GM21576 (cell line): ENCODE measurements at regions not wholly inside any gene's neighbourhood (a gene's known extent, or its start where the extent isn't known, plus 50 kb on each side); places are given as distances from the start of the nearest gene placed in this dataset.
"Not testable (repeated sequence)": the region's sequence is repeated elsewhere in the genome, so short reads cannot be mapped to it uniquely, and the experiment has no call there.

Experiments
- ATAC-seq: cut with Tn5 transposase; IDR thresholded peaks from one replicate; pipeline ENCODE4 v1.9.1; 2021; ENCODE audit warnings: mild to moderate bottlenecking, moderate library complexity; ENCODE audit not compliant: unreplicated experiment

DNA sequence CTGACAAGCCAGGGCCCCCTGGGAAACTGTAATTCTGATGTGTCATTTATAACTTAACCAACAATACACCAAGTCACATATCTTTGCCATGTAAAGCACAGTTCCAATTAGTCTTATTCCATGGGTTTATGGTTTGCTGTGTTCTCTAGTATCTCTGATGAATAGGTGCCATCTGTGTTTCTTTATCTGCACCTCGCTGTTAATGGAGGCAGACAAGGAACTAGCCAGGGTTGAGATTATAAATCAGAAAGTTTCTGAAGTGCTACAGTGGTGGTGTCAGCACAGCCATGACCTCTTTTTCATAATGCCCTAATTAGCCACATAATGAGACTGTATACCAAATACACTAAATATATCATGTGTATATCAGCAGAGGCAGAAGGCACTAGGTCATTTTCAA is 866.4 kb downstream of the PLOD2 start:
- ATAC-seq = no peak

DNA sequence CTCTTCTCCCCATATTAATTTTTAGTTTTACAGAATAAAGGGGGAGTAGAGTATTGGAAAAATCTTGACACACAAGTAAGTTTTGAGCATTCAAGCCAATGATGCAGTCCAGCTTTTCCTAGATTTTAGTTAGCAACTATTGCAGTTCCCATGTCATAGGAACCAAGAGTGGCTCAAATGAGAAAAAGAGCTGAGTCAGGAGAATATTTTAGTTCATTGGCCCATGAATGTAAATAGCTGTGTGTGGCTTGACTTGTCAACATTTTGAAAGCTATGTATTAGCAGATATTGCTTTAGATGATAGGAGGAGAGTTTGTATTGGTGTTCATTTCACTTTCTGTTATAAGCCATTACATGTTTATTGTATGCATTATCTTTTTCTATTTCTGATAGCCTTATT is 853.7 kb downstream of the PLOD2 start:
- no peak for ATAC-seq

DNA sequence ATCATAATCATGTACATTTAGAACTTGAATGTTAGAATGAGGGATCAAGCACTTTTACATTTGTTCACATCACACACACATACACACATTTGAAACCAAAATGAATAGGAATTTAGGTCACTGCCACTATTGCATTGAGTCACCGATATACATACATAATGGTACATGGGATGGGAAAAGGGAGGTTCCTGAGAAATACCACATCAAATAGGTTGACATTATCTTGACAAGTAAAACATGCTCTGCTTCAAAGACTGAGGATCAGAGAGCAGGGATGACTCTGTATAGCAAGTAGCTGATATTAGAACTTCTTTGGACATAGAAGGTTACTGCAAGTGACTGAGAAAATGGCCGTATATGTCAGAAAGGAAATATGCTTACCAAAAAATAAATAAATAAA is 847.2 kb downstream of the PLOD2 start:
- no peak for ATAC-seq

DNA sequence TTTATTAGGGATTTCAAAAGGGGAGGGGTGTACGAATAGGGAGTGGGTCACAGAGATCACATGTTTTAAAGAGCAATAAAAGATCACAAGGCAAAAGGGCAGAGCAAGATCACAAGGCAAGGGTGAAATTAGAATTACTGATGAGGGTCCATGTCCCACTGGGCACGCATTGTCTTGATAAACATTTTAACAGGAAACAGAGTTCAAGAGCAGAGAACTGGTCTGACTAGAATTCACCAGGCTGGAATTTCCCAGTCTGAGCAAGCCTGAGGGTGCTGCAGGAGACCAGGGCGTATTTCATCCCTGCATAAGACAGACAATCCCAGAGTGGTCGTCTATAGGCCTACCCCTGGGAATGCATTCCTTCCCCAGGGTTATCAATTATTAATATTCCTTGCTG is 844.7 kb downstream of the PLOD2 start:
- ATAC-seq = not testable (repeated sequence)

DNA sequence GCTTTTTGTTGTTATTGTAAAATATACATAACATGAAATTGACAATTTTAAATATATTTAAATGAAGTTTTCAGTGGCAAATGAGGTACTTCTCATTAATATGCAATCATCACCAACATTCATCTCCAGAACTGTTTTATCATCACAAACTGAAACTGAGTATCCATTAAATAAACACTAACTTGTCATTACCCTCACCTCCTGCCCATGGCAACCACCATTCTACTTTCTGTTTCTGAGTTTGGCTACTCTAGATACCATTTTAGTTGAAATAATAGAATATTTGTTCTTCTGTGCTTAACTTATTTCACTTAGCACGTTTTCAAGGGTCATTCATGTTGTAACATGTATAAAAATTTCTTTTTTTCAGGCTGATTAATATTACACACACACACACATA is 834.3 kb downstream of the PLOD2 start:
- no peak for ATAC-seq

DNA sequence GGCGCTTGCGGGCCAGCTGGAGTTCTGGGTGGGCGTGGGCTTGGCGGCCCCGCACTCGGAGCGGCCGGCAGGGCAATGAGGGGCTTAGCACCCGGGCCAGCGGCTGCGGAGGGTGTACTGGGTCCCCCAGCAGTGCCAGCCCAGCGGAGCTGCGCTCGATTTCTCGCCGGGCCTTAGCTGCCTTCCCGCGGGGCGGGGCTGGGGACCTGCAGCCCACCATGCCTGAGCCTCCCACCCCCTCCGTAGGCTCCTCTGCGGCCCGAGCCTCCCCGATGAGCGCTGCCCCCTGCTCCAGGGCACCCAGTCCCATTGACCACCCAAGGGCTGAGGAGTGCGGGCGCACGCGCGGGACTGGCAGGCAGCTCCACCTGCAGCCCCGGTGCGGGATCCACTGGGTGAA is 827.6 kb downstream of the PLOD2 start:
- ATAC-seq = not testable (repeated sequence)

DNA sequence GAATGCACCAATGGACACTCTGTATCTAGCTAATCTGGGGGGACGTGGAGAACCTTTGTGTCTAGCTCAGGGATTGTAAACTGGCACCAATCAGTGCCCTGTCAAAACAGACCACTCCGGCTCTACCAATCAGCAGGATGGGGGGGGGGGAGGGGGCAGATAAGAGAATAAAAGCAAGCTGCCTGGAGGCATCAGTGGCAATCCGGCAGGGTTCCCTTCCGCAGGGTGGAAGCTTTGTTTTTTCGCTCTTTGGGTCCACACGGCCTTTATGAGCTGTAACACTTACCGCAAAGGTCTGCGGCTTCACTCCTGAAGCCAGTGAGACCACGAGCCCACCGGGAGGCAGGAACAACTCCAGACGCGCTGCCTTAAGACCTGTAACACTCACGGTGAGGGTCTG is 827.1 kb downstream of the PLOD2 start:
- no peak for ATAC-seq

DNA sequence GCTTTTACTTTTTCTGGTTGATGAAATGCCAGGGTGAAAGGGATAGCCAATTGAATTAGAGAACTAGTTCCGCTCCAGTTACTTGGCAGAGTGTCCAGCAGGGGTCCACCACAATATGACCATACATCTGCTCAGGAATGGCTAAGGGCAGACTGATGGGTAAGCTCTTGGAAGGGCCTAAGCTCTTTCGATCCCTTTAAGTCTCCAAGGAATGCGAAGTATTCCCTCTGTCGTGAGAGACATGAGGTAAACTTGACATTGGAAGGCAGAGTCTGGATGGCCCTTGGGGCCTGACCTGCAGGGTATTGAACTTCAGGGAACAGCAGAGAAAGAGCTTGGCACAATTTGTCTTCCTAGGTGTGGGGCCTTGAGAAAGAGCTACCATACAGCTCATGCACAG is 805.8 kb downstream of the PLOD2 start:
- no peak for ATAC-seq

DNA sequence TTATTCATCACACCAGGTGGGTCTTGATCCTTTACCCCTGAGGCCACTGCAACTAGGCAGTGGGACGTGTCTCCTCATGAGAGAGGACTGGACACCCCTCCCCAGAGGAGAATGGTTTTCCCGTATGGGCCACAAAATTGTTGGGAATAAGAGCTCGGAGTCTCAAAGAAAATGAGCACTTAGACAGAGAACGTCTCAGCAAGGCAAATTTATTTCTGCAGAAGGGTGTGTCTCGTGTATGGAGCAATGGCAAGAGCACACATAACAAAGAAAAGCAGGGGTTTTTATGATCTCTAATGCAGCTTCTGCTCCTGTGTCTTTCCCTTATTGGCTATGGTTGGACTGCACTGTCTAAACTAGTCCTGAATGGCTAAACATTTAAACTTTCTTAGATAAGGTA is 803.5 kb downstream of the PLOD2 start:
- ATAC-seq = no peak

DNA sequence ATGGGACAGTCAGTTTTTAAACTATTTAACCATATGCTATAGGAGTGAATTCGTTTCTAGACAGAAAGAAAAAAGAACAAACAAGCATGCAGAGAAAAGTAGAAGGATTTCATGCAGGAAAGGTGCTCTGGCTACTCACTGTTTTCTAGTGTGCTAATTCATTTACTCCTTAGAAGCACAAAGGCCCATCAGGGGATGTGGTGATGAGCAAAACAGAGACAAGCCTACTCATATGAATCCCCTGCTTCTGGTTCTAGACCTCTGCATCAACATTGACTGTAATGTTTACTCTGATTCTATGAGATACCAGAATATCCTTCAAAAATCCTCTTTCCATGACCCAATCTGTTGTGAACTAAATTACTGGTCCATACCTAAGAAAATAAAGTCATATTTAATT is 801.9 kb downstream of the PLOD2 start:
- no peak for ATAC-seq

DNA sequence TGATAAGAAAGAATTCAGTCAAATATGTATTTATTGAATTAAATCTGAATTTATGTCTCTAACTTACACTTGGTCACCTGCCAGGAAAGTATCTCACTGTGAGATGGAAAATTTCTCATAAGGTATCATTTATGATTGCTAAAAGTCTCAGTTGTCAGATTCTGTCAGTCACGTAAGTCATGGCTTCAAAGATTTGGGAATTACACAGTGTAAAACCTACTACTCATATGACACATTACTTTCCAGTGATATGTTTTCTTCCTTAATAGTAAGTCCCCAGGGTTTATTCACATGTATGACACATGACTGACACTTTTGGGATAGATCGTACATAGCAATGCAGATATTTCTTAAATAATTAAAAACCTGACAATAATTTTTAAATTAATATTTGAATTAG is 792.2 kb downstream of the PLOD2 start:
- no peak for ATAC-seq

DNA sequence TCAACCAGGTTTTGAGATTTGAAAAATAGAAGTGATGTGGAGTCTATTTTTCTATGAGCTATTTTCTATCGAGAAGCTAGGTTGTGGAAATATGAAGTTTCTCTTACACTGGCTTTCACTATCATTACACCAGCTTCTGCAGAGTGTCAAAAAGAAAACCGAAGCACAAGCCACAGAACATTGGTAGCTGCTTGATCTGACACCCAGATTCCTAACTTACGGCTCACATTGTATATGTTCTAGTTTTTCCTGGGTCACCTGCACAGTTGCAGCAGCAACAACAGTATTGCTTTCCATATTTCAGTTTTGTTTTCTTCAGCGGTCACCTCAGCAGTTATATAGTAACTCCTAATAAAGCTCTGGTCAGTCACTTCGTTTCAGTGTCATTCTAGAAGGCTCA is 790.1 kb downstream of the PLOD2 start:
- ATAC-seq = no peak

DNA sequence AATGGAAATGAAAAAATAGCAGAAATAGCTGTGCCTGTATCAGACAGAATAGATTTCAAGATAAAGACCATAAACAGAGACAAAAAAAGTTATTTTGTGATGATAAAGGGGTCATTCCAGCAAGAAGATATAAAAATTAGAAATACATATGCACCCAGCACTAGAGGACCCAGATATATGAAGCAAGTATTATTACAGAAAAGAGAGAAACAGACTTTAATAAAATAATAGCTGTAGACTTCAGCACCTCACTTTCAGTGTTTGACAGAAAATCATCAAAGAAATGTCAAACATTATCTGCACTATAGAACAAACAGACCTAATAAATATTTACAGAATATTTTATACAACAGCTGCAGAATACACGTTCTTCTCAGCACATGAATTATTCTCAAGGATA is 783.7 kb downstream of the PLOD2 start:
- ATAC-seq = no peak

DNA sequence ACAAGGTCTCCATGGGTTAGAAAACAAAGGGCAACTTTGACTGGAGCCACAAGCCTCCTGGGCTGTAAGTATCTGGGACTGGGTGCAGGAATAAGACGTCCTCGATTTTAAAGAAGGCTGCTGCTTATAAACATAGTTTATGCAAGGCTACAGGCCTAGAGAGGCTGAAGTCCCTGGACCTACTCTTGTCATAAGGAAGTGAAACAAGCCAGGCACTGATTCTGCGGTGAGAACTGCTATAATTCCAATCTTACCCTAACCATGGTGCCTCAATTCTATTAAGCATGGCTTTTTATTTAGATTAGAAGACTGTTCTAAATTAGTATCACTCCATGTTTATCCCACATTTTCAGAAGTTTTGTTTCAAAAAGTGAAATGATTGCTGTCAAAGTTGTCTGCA is 777.6 kb downstream of the PLOD2 start:
- no peak for ATAC-seq

DNA sequence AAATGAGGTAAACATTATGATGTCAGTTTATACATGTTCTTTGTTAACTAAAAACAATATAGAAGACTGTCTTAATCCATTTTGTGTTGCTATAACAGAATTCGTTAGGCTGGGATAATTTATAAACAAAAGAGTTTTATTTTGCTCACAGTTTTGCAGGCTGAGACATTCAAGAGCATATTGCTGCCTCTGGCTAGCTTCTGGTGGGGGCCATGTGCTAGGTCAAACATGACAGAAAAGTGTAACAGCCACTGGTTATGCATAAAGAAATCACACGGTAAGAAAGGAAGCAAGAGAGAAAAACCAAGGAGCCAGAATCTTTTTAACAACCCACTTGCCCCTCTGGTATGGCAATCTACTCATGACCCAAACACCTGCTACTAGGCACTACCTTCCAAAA is 776.7 kb downstream of the PLOD2 start:
- ATAC-seq = no peak

DNA sequence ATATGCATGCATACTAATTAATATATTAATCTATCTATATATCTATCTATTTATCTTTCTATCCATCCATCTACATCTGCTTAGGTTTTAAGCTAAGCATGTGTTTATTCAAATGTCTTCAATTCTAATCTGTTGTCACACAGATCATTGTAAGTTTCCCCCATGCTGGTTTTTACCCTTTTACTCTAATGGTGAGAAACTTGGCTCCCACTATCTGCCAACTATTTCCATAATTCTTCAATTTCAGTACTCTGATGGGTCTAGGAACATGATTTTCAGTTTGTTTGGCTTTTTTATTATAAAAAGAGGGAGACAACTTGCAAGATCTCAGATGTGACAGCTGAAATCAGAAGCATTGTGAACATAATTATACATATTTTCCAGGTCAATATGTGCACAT is 773.8 kb downstream of the PLOD2 start:
- ATAC-seq = no peak

DNA sequence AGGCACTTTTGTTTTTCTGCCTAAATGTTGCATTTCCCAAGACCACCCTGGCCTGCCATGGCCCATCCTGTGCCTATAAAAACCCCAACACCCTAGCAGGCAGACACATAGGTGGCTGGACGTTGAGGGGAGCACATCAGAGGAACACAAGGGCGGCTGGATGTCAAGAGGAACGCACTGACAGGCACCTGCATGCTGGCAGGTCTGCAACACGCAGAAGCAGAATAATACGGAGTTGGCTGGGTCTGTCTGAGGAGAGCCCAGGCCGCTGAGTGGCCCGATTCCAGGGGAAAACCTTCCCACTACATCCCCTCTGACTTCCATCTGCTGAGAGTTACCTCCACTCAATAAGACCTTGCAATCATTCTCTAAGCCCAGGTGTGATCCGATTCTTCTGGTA is 765.6 kb downstream of the PLOD2 start:
- no peak for ATAC-seq

DNA sequence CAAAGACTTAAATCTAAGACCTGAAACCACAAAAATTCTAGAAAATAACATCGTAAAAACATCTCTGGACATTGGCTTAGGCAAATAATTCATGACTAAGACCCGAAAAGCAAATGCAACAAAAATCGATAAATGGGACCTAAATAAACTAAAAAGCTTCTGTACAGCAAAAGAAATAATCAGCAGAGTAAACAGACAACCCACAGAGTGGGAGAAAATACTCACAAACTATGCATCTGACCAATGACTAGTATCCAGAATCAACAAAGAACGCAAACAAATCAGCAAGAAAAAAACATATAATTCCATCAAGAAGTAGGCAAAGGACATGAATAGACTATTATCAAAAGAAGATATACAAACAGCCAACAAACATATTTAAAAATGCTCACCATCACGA is 749.4 kb downstream of the PLOD2 start:
- ATAC-seq = no peak

DNA sequence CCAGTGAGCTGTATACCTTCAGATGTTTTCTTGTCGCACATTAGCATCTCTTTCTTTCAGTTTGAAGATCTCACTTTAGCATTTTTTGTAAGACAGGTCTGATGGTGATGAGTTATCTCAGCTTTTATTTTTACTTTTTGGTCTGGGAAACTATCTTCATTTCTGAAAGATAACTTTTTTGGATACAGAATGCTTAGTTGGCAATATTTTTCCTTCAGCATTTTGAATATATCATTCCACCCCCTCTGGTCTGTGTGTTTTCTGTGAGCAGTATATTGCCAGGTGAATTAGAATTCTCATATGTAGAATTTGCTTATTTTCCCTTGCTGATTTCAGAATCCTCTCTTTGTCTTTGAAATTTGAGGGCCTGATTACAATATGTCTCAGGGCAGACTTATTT is 743.3 kb downstream of the PLOD2 start:
- ATAC-seq = no peak

DNA sequence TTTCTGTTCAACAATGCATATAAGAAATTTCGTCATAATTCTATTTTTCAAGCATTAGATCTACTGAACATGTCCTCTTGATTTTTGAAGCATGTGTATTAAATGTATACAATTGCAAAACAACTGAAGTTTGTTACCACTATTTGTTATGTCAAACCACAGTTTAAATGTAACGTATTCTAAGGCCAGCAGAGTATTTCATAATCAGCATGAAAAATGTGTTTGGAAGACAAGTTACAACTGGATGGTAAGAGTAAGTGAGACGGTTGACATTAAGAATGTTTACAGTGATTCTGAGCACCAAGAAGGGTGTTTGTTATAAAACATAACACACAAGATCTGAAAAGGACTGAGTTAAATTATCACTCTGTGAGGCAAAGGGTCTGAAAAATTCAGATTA is 738.4 kb downstream of the PLOD2 start:
- ATAC-seq = no peak

DNA sequence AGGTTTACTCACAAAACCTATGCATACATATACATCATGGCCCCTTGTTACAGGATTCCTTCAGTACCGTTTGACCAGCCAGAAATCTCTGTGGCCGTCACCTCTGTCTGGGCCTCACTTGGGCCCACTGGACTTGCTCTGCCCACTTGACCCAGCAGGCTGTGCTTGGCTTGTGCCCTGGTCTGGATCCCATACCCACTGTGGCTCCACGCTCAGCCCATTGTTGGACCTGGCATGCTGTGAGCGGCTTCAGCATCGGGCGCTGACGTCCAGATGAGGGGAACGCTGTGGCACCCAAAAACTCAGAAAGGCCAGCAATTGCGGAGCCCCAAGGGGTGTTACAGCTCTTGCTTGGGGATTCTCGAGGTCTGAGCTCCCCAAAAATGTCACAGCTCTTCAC is 733.6 kb downstream of the PLOD2 start:
- no peak for ATAC-seq

DNA sequence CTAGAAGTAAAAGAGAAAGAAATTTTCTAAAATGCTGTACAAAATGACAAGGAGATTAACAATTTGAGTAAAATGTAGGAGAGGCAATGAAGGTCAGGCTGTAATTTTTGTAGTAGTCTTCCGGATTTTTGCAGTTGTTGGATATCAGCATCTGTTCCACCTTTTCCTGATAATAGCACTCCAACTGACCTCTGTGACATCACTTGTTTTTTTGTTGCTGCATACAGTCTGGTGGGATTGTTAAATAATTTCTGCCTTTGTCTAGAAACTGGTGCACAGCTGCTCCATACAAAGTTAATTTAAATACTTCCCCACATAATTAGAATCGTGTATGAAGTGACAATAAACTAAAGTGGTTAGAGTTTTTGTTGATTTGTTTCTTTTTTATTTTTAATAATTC is 731.4 kb downstream of the PLOD2 start:
- ATAC-seq = no peak

DNA sequence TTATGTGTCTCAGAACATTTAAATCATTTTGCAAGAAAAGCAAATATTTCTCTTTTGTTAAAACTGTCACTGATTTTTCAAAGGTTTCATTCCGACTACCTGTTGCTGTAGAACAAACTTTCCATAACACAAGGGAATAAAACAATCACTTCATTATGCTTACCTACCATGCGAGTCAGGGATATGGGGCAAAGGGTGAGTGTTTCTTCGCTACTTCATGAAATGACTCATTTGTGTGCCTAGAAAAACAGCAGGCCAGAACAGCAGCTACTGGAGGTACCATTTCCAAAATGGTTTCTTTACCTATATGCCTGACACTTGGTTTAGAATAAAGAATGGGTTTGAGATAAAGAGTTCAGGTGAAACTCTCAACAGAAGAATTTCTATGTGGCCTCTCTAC is 712.5 kb downstream of the PLOD2 start:
- ATAC-seq = no peak

DNA sequence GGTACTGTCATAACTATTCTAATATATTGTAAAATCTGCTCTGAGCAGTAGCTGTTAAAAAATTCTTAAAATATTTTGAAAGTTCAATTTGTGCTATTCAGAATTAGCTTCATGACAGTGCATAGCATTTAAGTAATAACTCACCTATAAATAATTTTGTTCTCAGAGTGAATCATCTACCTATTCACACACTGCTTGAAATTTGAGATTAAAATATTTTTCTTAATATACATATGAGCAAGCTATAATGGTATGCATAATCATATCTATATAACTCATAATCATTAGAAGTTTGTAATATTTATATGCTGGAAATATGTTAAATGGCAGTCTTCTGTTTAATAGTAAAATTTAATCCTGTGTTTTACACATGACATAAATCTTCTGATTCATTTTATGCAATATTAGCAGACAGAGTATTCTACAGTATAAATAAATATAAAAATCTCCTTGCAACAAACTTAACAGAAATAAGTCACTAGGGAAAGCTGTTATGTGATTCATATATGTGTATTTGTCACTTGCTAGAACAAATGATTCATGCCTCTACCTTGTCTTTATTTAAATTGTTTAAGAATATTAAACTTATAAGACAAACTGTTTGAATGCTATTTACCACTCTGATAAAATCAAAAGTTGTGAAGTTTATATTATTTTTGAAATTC is 710.8 kb downstream of the PLOD2 start:
- no peak for ATAC-seq
